ENCODE measurements at regions not wholly inside any gene's neighbourhood (a gene's known extent, or its start where the extent isn't known, plus 50 kb on each side); places are given as distances from the start of the nearest gene placed in this dataset.

GRCh38 chr13:90956031-90956430 lies 391.5 kb upstream of the MIR17HG start:
- TF ChIP-seq CTCF (conservative IDR thresholded peaks at IDR 0.05; ENCODE audit: low read depth, low read length) (no peak), EZH2 (IDR thresholded peaks at IDR 0.05; ENCODE audit: borderline replicate concordance, low read depth, low read length, poor library complexity, severe bottlenecking) (no peak)

Data from A673 (cell line).